Skeletal muscle satellite cell (primary cell): ENCODE measurements at regions not wholly inside any gene's neighbourhood (a gene's known extent, or its start where the extent isn't known, plus 50 kb on each side); places are given as distances from the start of the nearest gene placed in this dataset.

Experiments used
- H3K27me3 ChIP-seq: 2 replicates; pipeline ENCODE4 v1.7.0; 2013; ENCODE audit warnings: low read length; ENCODE audit not compliant: control insufficient read depth, insufficient read depth
- H3K36me3 ChIP-seq: 2 replicates; pipeline ENCODE4 v1.7.0; 2013; ENCODE audit warnings: mild to moderate bottlenecking, control low read depth, low read length; ENCODE audit not compliant: insufficient read depth
- H3K4me1 ChIP-seq: 2 replicates; pipeline ENCODE4 v1.7.0; 2013; ENCODE audit warnings: low read length; ENCODE audit not compliant: control insufficient read depth, insufficient read depth
- H3K4me2 ChIP-seq: 2 replicates; pipeline ENCODE4 v1.7.0; 2013; ENCODE audit warnings: mild to moderate bottlenecking, low read length
- H3K4me3 ChIP-seq: 2 replicates; pipeline ENCODE4 v1.7.0; 2013; ENCODE audit warnings: low read length
- H3K9ac ChIP-seq: 2 replicates; pipeline ENCODE4 v1.7.0; 2013; ENCODE audit warnings: mild to moderate bottlenecking, low read depth, low read length, moderate library complexity
- H3K9me3 ChIP-seq: replicated peaks from 2 replicates; pipeline ENCODE4 v1.7.0; 2013; ENCODE audit warnings: mild to moderate bottlenecking, control low read depth, low read length

DNA sequence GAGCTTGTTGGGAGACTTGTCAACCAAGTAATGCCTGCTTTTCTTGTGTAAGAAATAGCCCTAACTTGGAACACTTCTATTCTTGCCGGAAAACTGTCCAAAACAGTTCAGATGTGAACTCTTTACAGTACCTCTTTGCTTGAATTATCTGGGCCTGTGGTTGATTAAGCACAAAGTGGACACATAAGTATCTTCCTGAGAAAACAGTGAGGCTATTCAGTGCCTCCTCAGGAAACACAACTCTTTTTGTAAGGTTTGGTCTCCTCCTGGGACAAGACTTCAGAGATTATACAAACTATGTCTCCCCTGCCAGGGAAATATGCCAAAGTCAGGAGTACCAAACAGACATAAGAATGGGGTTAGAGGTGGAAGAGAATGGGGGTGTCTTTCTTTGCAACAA, 127.7 kb downstream of the LACC1 start:
- no peak overlapping the region for H3K9ac ChIP-seq
- H3K36me3 ChIP-seq = no peaks in the 10 kb centered on the region
- no peak overlapping the region for H3K4me3 ChIP-seq
- H3K4me1 ChIP-seq = peaks cover 6% of the 10 kb centered on the region
- H3K27me3 ChIP-seq = peaks cover 10% of the 10 kb centered on the region
- no peak overlapping the region for H3K4me2 ChIP-seq
- no peaks in the 10 kb centered on the region for H3K9me3 ChIP-seq

DNA sequence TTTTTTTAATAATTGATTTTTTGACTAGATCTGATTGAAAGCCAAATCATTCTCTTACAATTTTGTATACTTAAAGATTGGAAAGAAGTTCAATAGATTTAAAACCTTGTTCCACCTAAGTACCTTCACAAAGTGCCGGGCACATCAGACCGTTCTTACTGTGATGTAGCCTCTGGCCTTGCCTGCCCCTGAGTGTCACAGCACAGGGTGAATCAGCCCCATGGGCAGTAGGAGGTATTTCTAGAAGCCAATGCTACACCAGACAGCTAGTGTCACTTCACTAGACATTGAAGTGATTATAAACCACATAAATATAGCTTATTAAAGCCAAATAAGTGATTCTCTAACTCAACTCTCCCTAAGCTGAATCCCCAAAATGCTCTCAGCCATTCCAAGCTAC, 131.3 kb downstream of the LACC1 start:
- Histone ChIP-seq H3K4me1 (peaks cover 7% of the 10 kb centered on the region), H3K36me3 (no peaks in the 10 kb centered on the region), H3K4me2 (no peak overlapping the region), H3K9me3 (no peaks in the 10 kb centered on the region), H3K27me3 (no peaks in the 10 kb centered on the region), H3K9ac (no peak overlapping the region), H3K4me3 (no peak overlapping the region)

DNA sequence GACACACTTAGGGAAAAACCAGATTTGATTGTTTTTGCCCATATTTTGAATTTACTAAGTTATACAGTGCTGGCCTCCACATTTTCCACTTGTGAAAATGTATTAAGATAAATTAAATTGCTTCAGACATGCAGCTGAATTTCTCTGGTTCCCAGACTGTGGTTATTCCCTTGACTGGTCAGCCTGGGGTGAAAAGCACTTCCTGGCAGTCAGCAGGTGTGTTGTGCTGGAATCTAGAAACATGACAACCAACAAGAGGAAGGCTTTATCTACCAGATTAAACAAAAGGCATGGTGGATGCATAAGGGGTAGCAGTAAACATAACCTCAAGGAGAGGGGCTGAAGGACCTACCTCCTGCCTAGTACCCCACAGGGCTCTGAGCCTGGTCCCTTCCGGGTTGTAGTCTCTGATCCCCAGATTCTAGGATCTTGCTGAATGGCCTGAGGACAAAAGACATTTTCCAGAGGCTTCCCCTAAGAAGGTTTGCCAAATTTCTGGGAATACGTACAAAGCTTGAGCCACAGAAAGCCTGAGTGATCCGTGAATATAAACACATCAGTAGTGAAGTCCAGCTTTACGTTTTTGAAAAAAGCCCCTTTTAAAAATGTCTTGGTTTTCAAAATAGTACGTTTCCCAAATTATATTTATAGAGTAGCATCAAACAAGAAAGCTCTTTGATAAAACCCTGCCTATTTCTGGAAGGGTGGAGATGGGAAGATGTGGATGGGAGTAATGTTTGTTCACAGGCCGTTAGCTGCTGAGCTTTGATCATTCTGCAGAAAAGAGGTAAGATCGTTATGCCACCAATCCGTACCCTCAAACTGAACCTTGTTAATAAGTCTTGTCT, 133.4 kb downstream of the LACC1 start:
- Histone ChIP-seq H3K4me1 (peaks cover 7% of the 10 kb centered on the region), H3K27me3 (no peaks in the 10 kb centered on the region), H3K4me3 (no peak overlapping the region), H3K4me2 (no peak overlapping the region), H3K9me3 (no peaks in the 10 kb centered on the region), H3K36me3 (no peaks in the 10 kb centered on the region), H3K9ac (no peak overlapping the region)

DNA sequence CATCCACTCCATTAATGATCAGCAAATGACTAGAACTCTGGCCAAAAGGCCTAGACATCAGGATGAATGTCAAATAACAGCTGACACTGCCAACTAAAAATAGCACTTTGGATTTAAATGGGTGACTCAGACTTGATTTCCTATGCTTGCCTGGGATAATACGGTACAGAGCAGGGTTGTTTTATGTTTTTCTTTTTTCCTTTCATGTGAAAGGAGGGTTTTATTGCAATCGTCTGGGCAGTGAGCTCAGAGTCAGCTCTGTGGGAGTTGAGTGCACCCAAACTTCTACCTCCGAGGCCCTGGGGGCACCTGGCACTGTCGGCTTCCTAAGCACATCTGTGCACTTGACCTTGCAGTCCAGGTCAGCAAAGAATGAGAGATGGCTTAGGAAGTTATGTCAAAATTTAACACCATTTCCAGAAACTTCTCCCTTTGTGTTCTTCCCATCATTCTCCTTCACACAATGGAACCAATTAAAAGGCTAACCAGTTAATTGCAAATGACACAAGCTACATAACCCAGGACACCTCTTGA, 134.1 kb downstream of the LACC1 start:
- H3K4me2 ChIP-seq = peak overlapping the region; percentile 32
- no peak overlapping the region for H3K9ac ChIP-seq
- peaks cover 7% of the 10 kb centered on the region for H3K4me1 ChIP-seq
- H3K27me3 ChIP-seq = no peaks in the 10 kb centered on the region
- H3K4me3 ChIP-seq = no peak overlapping the region
- no peaks in the 10 kb centered on the region for H3K9me3 ChIP-seq
- no peaks in the 10 kb centered on the region for H3K36me3 ChIP-seq

DNA sequence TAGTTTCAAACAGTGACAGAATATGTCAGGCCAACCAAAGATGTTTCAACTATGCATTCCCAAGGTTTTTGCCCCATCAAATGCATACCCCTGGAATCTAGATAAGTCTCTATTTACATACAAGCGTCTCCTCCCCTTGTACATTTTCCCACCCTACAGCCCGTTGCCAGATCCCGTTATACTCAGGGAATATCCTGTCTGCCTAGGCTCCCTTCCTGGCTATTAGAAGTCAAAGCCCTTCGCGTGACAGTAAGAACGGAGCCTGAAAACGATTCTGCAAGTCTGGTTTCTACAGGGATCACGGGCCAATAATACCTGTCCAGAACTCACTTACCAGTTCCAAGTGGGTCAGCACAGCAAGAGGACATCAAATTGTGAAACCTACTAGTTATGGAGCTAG, 134.8 kb downstream of the LACC1 start:
- H3K9ac ChIP-seq = no peak overlapping the region
- no peak overlapping the region for H3K4me3 ChIP-seq
- no peak overlapping the region for H3K4me2 ChIP-seq
- no peaks in the 10 kb centered on the region for H3K27me3 ChIP-seq
- no peaks in the 10 kb centered on the region for H3K36me3 ChIP-seq
- peaks cover 7% of the 10 kb centered on the region for H3K4me1 ChIP-seq
- no peaks in the 10 kb centered on the region for H3K9me3 ChIP-seq

DNA sequence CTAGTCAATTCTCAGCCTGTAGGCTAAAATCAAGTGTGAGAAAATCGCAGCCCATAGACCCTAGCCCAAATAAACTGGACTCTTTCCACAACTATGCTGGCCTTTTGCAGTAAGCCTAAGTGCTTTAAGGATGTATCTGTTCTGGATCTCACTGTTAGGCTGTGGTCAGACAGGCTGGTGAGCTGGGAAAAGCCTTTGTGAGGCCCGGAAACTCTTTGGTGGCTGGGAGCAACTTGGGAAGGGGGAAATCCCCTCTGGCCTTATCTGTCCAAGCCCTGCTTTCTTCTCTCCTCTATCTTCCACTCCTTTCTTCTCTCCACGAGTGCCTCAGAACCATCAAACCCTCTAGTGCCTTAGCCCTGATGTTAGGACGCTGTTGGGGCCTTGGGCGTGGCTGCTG, 135.4 kb downstream of the LACC1 start:
- Histone ChIP-seq H3K9ac (no peak overlapping the region), H3K4me1 (peaks cover 7% of the 10 kb centered on the region), H3K4me3 (no peak overlapping the region), H3K27me3 (no peaks in the 10 kb centered on the region), H3K4me2 (no peak overlapping the region), H3K36me3 (no peaks in the 10 kb centered on the region), H3K9me3 (no peaks in the 10 kb centered on the region)

DNA sequence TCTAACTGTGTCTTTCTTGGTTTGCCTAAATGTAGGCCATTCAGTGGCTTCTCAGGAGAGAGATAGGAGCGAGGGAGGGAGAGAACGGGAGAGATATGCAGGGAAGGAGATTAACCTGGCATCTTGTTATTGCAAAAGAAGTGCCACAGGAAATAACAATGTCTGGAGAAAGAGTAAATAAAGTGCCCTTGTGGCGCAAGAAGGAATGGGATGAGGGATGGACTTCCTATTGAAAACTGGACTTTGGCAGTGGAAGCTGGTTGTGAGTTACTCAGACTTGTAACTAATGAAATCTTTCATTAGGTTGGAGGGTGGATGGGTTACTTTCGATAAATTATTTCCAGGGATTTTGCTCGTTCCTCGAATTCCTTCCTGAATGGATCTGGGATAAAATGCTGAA, 136.1 kb downstream of the LACC1 start:
- Histone ChIP-seq H3K9ac (no peak overlapping the region), H3K4me3 (no peak overlapping the region), H3K27me3 (no peaks in the 10 kb centered on the region), H3K9me3 (no peaks in the 10 kb centered on the region), H3K36me3 (no peaks in the 10 kb centered on the region), H3K4me1 (peaks cover 7% of the 10 kb centered on the region), H3K4me2 (no peak overlapping the region)

DNA sequence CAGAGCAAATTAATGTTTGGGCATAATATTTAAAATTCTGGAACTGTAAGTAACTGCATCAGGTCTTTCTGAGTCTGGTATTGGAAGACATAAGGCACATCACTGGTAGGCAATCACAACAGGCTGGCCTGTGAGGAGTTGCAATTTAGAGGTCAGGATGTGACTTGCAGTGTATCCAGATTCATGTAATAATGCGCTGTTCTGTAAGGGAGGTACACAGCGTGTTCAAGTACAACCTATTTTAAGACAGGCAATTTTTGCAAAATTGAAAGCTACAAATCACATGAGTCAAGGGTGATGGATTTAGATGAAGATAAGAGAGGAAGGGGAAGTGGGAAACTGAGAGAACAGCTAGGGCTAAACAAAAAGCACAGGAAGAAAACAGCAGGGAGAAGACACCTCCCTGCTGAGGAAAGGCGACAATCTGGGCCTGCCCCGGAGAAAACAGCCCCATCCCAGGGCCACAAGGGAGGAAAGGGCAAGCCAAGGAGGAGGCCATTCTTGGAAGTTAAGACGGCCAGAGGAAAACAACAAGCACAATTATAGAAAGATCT, 138.1 kb downstream of the LACC1 start:
- Histone ChIP-seq H3K4me3 (no peak overlapping the region), H3K4me2 (no peak overlapping the region), H3K9me3 (no peaks in the 10 kb centered on the region), H3K4me1 (peaks cover 7% of the 10 kb centered on the region), H3K27me3 (peaks cover 4% of the 10 kb centered on the region), H3K36me3 (no peaks in the 10 kb centered on the region), H3K9ac (no peak overlapping the region)

DNA sequence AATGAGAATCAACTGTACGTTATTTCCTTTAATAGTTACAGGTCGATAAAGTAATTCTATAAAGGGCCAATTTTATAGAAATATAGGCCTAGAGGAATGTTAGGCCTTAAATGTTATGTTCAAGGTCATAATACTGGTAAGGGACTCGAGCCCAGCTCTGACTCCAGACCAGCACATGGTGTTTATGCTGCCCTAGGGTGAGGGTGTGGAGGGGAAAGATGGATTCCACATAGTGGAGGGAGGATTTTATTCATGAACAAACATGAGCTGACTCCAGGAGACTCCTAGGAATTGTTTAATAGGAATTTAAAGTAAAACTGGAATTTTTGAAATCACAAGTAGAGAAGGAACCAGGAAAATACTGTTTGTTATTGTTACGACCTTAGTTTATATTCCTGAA, 139.9 kb downstream of the LACC1 start:
- peaks cover 19% of the 10 kb centered on the region for H3K27me3 ChIP-seq
- H3K9ac ChIP-seq = no peak overlapping the region
- no peaks in the 10 kb centered on the region for H3K4me1 ChIP-seq
- no peaks in the 10 kb centered on the region for H3K36me3 ChIP-seq
- H3K9me3 ChIP-seq = no peaks in the 10 kb centered on the region
- H3K4me2 ChIP-seq = no peak overlapping the region
- H3K4me3 ChIP-seq = no peak overlapping the region

DNA sequence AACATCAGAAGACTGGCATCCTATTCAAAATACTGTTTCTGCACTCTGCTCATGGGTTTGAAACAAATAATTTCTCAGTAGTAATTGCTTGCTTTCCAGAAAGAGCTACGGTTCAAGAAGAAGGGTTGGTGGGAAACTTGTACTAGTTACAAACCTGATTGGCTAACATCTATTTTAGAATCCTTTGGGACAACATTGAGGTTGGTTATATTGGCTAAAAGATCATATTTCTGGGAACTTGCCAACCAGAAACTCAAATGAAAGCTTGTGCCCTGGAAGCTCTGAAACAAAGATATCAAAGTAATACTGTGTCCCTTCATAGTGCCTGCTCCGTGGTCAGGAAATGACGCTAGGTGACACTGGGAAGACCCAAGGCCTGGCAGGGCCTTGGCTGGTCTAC, 141.7 kb downstream of the LACC1 start:
- Histone ChIP-seq H3K36me3 (no peaks in the 10 kb centered on the region), H3K9me3 (no peaks in the 10 kb centered on the region), H3K27me3 (peaks cover 27% of the 10 kb centered on the region), H3K4me3 (no peak overlapping the region), H3K4me2 (no peak overlapping the region), H3K9ac (no peak overlapping the region), H3K4me1 (no peaks in the 10 kb centered on the region)

DNA sequence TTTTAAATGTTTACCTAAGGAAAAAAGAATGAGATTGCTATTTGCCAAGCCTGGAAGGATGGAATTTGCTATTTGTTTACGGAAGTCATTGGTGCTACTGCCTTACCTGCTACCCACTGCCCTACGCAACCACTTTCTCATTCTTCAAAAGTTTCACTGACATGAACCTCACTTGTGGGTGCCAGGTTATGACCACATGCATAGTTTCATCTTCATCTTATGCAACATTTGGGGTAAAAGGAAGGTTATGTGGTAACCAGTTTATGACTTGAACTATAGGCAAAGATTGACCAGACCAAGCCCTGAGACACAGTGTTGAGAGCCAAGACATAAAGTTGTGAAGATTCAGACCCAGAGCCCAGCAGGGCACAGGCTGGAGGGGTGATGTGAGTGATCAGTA, 142.5 kb downstream of the LACC1 start:
- Histone ChIP-seq H3K36me3 (no peaks in the 10 kb centered on the region), H3K4me2 (no peak overlapping the region), H3K4me1 (no peaks in the 10 kb centered on the region), H3K4me3 (no peak overlapping the region), H3K9ac (no peak overlapping the region), H3K9me3 (no peaks in the 10 kb centered on the region), H3K27me3 (peaks cover 34% of the 10 kb centered on the region)
